ENCODE measurements at regions not wholly inside any gene's neighbourhood (a gene's known extent, or its start where the extent isn't known, plus 50 kb on each side); places are given as distances from the start of the nearest gene placed in this dataset.

DNA sequence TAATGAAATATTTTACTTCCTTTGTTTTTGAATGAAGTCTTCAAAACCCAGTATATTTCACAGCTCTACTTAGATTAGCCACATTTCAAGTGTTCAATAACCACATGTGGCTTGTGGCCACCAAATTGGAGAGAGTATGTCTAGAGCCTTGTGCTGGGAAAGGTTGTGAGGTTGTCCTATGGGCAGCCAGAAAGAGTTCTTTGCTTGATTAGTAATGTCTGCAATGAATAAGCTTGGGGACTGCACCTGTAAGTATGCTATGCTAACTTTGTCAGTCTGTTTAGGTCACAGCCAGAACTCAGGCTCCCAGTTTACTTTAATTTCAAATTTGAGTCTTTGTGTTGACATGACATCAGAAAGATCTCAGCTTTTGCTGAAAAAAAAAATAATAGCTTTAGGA is 294.9 kb upstream of the SOX14 start:
- no peaks in the 10 kb centered on the region for H3K36me3 ChIP-seq (ENCODE audit: control insufficient read depth, insufficient read depth, low read length)
- H3K27me3 ChIP-seq (ENCODE audit: control insufficient read depth, insufficient read depth, low read length): no peaks in the 10 kb centered on the region
- DNase-seq (ENCODE audit: low read depth): no peak
- no peak overlapping the region for H3K4me3 ChIP-seq (ENCODE audit: low read depth, low read length)
- TF ChIP-seq, protein P1, sequence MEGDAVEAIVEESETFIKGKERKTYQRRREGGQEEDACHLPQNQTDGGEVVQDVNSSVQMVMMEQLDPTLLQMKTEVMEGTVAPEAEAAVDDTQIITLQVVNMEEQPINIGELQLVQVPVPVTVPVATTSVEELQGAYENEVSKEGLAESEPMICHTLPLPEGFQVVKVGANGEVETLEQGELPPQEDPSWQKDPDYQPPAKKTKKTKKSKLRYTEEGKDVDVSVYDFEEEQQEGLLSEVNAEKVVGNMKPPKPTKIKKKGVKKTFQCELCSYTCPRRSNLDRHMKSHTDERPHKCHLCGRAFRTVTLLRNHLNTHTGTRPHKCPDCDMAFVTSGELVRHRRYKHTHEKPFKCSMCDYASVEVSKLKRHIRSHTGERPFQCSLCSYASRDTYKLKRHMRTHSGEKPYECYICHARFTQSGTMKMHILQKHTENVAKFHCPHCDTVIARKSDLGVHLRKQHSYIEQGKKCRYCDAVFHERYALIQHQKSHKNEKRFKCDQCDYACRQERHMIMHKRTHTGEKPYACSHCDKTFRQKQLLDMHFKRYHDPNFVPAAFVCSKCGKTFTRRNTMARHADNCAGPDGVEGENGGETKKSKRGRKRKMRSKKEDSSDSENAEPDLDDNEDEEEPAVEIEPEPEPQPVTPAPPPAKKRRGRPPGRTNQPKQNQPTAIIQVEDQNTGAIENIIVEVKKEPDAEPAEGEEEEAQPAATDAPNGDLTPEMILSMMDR (IDR thresholded peaks at IDR 0.05; ENCODE audit: insufficient read depth, low read length, poor library complexity, severe bottlenecking): no peak

DNA sequence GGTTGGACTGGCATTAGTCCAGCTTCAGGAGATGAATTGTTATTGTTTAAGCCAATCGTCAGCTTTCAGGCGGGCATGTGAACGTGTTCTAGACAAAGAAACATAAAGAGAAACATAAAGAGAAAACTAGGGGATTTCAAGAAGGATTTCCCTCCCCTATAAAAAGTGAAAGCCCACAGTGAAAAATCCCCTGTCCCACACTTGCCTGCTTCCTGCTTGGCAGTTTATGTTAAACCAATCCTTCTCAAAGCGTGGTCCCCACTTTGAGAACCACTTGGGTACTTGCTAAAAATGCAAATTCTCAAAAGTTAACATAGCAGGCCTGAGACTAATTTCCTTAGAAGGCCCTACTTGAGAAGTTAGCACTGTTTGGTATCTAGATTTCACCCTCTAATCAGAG is 293.0 kb upstream of the SOX14 start:
- H3K4me3 ChIP-seq (ENCODE audit: low read depth, low read length): no peak overlapping the region
- H3K27me3 ChIP-seq (ENCODE audit: control insufficient read depth, insufficient read depth, low read length): no peaks in the 10 kb centered on the region
- H3K36me3 ChIP-seq (ENCODE audit: control insufficient read depth, insufficient read depth, low read length): no peaks in the 10 kb centered on the region
- no peak for DNase-seq (ENCODE audit: low read depth)
- TF ChIP-seq, protein P1 (IDR thresholded peaks at IDR 0.05; ENCODE audit: insufficient read depth, low read length, poor library complexity, severe bottlenecking): no peak

DNA sequence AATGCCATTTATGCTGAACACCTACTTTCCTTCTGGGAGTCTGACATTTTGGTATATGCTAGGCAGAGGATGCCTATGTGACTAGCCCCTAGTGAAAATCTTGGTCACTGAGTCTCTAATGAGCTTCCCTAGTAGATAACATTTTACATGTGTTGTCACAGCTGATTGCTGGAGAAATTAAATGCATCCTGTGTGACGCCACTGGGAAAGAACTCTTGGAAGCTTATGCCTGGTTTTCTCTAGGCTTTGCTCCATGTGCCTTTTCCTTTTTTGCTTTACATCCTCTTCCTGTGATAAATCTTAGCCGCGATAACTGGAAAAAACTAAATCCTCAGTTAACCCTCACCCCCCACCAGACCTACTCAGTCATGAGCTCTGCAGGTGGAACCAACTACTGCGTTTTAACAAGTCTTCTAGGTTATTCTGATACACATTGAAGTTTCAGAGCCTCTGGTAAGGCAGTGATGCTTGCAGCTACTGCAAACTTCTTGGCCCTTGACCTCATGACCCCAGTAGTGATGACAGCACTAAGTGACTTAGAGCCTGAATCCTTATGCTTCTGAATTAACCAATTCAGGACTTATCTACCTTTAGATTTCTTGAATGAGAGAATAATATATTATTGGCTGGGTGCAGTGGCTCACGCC is 292.4 kb upstream of the SOX14 start:
- no peak overlapping the region for H3K4me3 ChIP-seq (ENCODE audit: low read depth, low read length)
- H3K27me3 ChIP-seq (ENCODE audit: control insufficient read depth, insufficient read depth, low read length): no peaks in the 10 kb centered on the region
- H3K36me3 ChIP-seq (ENCODE audit: control insufficient read depth, insufficient read depth, low read length): no peaks in the 10 kb centered on the region
- TF ChIP-seq, protein P1 (IDR thresholded peaks at IDR 0.05; ENCODE audit: insufficient read depth, low read length, poor library complexity, severe bottlenecking): no peak
- DNase-seq (ENCODE audit: low read depth): no peak

DNA sequence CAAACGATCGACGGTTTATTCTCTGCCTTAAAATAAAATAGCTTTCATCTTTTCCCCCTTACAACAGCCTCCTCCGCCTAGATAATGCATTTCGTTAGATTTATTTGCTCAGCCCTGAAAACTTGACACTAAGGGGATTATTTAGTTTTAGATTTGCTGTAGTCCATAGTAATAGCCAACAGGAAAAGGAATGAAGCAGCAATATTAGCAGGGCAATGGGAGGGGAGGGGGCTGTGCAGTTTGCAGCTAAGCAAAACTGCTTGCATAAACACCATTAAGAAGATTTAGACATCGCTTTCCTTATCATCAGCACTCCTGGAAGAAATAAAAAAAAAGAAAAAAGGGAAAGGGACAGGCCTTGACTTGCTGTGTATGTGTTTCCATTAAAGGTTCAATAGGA is 286.5 kb upstream of the SOX14 start:
- TF ChIP-seq, protein P1 (IDR thresholded peaks at IDR 0.05; ENCODE audit: insufficient read depth, low read length, poor library complexity, severe bottlenecking): no peak
- DNase-seq (ENCODE audit: low read depth): no peak

DNA sequence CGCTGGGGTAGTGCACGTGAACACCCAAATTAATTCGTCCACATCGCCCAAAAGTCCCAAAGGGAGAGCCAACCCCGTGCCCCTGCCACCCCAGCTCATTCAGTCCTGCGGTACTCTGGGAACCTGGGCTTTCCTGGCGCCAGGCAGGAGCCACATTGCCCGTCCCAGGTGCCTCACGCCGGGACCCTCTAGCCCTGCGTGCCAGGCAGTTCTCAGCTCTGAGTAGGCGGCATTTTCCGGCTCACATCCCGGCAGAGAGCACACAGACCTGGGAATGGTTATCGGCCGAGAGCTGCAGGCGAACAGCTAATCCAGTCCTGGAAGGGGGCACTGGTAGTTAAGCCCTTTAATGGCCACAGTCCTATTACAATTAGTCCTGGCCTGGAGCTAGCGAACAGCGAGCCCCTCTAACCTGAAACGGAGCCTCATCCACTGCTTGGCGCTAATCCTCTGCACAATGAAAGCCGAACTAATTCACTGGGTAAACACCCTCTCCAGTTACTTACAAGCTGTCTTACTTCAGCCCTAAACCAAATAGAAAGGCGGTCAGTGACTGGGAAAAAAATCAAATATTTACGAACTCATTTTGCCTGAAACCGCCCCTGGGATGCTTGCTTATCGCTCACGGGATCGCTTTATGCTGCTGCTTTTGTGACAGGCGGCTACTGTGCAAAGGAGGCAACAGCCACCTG is 254.6 kb upstream of the SOX14 start:
- DNase-seq (ENCODE audit: low read depth): no peak
- no peaks in the 10 kb centered on the region for H3K27me3 ChIP-seq (ENCODE audit: control insufficient read depth, insufficient read depth, low read length)
- H3K4me3 ChIP-seq (ENCODE audit: low read depth, low read length): no peak overlapping the region
- no peaks in the 10 kb centered on the region for H3K36me3 ChIP-seq (ENCODE audit: control insufficient read depth, insufficient read depth, low read length)
- TF ChIP-seq, protein P1 (IDR thresholded peaks at IDR 0.05; ENCODE audit: insufficient read depth, low read length, poor library complexity, severe bottlenecking): no peak

More for the DNA sequence above, 286.5 kb upstream of the SOX14 start:
- Histone ChIP-seq H3K27me3 (ENCODE audit: control insufficient read depth, insufficient read depth, low read length) (no peaks in the 10 kb centered on the region), H3K36me3 (ENCODE audit: control insufficient read depth, insufficient read depth, low read length) (no peaks in the 10 kb centered on the region), H3K4me3 (ENCODE audit: low read depth, low read length) (no peak overlapping the region)
